Glomerular visceral epithelial cell (primary cell): ENCODE measurements at regions not wholly inside any gene's neighbourhood (a gene's known extent, or its start where the extent isn't known, plus 50 kb on each side); places are given as distances from the start of the nearest gene placed in this dataset.
"Not testable (repeated sequence)": the region's sequence is repeated elsewhere in the genome, so short reads cannot be mapped to it uniquely, and the experiment has no call there.

ENCODE experiments used
- DNase-seq: peaks from one replicate; pipeline ENCODE4 v3.0.0-alpha.2; 2016; ENCODE audit errors: extremely low spot score

DNA sequence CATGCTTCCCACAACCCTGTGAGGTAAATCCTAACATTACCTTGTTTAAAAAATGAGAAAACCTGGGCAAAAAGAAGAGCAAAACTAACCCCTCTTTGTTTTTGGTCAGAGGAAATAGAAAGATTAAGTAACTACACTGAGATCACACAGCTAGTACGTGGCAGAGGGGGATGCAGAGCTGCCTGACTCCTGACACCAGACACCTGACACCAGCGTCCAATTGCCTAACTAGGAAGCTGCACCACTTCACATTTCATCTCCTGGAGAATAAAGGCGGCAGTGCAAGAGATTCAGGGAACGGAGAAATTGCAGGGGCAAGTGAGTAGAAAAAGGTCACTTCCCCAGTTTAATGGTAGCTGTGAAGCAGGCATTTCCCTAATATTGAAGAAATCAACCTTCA lies 229.3 kb upstream of the PTBP2 start:
- no peak for DNase-seq

DNA sequence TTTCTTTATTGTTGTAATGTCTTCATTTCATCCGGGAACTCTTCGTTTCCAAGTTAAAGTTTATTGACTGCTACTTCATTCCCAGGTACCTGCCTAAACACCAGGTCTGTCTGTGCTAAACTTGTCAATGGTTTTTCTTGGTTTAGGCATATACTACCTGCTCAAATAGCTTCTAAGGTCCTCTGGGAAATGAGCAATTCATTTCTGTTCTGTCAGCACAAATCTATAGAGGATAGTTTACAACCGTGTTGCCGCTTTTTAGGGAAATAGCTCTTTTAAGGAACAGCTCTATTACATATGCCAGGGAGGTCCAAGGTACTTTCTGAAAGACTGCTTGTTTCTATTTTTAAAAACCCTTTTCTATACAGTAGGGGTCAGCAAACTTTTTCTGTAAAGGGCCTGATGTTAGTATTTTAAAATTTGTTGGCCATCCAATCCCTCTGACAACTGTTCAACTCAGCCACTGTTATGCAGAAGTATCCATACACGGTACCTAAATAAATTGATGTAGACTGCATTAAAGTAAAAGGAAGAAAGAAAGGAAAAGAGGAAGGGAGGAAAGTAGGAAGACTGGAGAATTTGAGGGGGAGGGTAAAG lies 222.7 kb upstream of the PTBP2 start:
- DNase-seq, result no peak

DNA sequence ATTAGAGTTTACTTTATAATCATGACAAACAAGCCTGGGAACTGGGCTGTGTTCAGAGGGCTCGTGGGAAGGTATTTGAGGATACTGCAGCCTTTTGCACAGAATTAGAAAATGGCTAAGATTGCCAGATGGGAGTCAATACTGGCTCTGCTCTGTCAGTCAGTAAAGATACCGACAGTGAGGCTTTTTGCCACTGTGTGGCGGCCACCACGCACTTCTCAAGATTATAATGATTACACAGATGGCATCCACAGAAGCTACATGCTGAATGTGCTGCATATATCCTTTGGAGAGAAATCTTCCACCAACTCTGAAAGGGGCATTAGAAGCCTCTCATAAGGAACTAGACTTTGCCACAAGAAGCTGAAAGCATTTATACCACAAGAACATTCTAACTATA lies 213.4 kb upstream of the PTBP2 start:
- DNase-seq, result no peak

DNA sequence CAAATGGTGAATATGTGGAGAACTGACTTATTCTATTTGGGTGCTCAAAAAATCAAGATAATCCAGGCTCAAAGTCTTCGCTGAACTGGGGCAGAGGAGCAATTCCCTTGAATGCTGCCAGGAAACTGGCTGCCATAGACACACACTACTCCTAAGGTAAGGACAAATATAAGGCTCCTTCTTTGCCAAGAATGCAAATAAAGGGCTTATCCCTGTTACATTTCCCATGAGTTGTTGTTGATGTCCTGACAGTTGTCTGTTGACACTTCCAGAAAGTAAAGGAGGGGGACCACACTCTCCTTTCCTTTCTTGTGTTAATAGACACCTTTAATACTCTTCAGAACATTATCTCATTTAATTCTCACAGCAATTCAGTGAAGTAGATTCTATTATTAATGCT lies 212.2 kb upstream of the PTBP2 start:
- no peak for DNase-seq

DNA sequence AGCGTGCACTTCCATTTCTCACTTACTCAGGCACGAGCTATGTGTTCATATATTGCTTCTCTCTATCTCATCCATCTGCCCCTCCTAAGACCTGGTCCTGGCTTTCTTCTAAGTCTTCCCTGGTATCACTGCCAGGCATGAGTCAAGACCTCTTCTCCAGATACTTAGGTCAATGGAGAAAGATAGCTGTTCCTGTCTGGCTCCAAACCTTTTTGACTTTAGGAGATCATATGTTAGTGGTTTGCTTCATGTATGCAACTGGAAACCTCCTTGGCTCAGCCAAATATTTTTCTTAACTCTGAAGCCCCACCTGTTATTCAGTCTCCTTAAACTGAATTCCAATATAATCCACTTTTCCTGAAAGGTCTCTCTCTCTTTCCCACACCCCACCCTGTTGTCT lies 211.6 kb upstream of the PTBP2 start:
- DNase-seq, result no peak

DNA sequence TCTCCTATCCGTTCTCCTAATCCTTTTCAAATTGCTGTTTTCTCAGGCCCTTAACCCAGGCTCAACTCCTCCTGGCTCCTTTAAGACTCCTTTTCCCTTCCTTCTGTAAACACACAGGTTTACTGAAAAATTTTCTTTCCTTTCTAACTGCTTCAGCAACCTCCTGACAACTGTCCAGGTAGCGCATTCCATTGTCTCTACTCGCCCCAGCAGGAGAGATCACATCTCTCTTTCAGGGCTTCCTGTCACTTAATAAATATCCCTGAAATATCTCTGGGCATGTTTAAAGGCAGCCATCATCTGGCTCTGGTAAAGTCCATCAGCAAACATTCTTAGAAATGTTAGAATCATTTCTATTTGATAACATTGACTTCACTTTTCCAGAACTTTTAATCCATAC lies 211.2 kb upstream of the PTBP2 start:
- no peak for DNase-seq

DNA sequence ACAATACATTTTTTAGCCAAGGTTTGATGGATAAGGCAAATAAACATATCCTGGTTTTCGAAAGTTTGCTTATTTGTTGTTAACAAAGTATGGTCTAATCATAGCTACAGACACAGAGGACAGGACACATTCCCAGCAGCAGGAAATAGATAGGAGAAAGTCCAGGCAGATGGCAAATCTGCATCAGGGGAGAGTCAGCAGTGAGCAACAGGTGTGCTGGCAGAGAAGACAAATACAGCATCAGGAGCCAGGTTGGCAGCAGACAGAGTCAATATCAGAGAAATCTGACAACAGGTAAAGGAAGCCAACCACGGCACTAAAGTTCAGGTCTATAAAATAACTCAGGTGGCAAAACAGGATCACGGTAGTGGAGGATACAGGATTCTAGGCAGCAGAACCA lies 210.7 kb upstream of the PTBP2 start:
- DNase-seq, result no peak

DNA sequence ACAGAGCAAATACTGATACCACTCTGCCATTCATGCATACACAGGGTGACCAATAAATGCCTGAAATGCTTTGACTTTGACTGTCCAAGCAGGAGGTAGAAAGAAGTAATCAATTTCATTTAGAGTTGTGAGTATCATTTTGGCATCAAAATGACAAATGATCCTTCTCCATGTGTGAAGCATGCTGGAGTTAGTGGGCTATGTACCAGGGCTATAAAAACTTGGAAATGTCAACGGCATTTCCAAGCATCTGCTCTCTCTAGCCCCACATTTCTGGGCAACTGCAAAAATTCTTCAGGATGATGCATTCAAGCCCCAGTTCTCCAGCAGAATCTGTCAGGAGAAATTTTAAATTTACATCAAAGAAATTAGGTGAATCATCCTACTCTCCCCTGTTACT lies 208.4 kb upstream of the PTBP2 start:
- DNase-seq, result no peak

DNA sequence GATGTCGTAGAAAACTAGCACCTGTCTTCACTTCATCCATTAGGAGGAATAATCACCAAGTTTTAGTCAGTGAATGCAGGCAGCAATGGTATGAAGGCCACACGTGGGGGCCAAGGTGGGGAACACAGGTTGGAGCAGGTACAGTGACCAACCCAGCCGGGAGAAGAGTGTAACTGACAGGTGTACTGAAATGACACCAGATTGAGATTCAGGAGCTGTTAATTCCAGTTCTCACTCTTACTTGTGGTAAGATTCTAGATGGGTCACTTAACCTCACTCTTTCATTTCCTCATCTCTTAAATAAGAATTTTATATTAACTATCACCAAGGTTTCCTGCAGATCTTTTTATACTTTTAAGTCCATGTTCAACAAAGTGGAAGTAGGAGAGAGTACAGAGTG lies 206.2 kb upstream of the PTBP2 start:
- DNase-seq, result no peak

DNA sequence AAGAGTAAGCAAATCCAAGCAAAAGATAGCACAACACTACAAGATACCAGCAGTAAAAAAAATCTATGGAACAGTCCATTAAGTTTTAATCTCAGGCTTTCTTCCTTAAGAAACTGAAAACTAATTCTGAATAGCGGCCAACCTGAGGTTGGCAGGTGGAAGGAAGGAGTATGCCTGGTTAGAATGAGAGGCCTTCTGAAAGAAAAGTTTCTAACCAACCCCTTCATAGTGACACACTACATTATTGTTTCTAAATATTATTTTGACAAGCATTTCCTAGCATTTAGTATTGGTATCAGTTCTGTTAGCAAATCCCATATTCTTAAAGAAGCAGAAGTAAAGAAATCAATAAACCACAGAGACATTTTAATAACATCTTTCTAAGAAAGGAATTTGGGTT lies 205.7 kb upstream of the PTBP2 start:
- DNase-seq, result no peak

DNA sequence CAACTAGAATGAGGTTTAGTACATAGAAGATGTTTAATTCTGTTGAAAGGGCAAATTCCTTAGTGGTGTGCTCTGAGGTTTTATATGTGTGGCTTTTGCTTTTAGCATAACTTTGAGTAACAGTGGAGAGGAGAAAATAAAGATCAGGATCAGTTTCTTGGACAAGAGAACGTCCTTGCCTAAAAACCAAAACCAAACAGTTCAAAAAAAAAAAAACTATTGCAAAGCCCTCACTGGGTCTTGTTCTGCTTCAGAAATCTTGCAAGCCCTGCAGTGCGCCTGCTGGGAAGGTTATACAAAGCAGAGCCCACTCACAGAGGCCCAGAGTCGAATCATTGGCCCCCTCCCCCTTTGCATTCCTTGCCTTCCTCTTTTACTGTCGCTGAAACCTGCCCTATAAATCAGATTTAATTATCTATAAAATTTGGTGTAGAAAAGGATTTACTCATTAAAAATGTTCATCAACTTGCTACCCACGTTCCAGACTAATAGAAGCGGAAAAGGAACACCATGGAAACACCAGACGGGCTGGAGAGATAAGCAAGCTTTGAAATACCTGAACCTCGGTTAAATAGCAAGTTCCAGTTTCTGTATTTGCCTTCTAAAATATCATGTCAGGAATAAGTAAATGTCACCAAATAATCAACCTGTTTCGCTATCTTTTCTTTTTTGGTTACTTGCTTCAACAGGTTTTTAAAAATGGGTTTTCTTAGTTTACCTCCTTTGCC lies 201.6 kb upstream of the PTBP2 start:
- no peak for DNase-seq

DNA sequence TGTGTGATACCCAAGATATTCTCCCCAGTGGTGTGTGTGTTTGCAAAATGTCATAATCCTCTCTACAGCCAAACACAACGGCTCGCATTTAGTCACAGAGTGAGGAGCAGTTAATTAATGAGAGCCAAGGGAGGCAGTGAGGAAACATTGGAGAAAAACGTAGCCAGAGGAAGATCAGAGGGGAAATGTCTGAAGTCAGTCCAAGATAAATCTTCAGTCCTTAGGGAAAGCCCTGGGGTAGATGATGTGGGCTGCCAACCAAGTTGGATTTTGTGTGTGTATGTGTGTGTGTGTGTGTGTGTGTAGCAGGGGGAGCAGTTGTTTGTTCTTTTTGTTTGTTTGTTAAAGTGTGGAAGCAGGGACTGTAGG lies 201.0 kb upstream of the PTBP2 start:
- DNase-seq, result no peak

DNA sequence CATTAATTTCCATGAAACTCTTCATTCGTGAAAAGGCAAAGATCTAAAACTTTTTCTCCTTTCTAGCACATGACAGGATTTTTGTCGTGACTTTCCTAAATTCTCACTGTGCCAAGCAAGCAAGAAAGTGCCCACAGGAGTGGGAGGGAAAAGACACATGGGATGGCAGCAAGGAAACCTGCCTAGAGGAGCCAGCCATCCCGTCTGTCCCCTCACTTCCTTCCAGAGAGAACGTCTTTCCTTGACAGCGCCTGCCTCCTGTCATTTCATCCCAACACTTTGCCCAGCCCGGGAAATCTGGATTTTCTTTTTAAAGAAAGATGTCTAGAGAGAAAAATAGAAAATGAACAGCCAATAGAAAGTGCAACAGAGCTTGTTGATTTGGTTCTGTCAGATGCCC lies 200.6 kb upstream of the PTBP2 start:
- no peak for DNase-seq

DNA sequence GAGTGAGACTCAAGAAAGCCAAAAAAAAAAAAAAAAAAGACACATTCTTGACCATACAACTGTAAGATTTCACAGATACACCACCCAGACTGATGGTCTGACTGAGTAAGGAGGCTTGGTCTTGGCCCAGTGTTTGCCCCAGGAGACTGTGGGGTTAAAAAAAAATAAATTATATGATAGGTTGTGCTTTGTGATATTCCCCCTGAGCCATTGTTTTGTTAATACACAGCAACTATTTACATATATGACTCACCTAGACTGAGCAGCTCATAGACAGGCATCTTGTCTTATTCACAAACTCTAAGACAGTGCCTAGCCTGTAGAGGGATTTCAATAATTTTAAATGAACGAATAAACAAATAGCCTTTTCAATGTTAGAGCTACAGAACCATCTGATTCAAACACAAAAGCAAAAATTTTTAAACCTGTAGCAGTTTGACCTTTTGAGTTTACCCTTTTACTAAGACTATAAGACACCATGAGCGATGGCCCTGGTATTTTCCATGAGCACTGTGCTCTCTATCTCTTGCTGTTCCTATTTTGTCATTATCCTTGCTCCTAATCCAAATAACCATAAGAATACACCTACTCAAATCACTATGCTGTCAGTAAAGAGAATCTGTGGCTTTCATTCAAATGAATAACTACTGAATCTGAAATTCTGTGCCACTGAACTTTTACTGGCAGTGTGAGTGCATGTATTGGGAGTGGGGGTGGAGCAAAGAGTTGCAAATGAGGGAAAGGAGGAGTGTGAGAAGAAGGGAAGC lies 199.4 kb upstream of the PTBP2 start:
- DNase-seq, result peak; percentile 13

DNA sequence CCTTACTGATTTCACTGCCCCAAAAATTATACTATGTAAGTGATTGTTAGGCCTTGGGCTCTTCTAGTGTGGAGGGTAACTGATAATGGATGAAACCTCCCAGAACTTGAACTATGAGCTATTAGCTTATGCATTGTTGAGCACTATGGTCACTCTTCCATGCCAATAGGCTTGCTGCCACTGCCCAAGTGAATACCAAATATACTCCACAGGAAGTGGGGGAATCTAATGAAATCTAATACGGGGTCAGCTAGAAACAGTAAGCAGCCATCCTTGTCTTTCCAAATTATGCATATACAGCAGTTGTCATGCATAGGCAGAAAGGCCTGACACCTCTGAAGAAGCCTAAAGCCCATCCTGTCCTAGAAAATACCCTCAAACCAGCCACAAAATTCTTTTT lies 198.7 kb upstream of the PTBP2 start:
- DNase-seq, result peak; percentile 71

DNA sequence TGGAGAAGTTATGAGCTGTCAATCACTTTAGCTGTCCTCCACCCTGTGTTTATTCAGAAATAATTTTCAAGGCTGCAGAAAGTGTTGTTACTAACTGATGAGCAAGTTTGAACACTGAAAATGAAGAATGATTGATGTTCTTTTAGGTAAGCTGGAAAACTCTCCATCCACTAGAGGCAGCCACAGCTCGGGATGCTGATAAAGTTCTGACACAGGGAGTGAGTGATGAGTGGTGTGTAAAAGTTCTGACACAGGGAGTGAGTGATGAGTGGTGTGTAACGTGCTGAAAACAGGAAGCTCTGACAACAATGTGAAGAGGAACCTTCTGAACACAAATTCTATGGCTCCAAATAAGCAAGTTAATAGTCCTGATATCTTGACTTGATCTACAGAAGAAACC lies 197.5 kb upstream of the PTBP2 start:
- DNase-seq, result no peak

DNA sequence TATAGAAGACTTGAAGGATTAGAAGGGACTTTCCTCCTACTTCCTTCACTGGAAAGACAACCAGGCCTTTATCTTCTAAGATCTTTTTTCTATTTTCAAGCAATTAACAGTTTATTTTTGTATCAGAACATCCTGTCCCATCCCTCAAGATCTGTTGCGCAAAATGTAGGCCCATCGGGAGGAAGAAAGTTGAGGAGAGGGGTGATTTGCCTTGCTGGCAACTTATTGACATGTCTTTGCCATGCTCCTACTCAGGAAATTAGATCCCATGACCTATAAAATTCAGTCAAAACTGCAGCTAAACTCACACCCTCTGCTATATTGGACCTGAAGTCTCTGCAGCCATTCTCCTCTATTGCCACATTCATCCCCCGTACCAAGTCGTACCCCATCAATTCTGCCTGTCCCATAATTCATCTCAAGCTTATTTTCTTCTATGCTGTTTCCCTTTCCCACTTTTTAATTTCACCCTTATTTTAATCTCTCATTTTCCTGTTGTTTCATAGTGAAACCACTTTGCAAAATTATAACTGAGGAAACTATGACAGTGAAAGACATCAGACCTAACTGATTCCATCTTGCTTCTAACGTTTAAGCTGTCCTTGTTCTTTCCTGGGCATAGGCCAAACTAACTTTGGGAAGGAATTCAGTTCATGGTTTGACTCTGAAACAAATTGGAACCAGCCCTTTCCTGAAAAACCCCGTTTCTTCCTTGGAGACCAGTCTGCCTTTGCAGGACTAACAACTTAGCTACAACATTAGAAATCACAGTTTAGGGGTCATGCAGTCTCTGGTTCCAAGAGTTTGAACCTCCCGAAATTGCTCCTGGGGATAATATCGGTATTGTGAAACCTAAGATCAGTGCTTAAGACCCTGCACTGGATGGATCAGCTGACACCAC lies 195.7 kb upstream of the PTBP2 start:
- DNase-seq, result no peak

DNA sequence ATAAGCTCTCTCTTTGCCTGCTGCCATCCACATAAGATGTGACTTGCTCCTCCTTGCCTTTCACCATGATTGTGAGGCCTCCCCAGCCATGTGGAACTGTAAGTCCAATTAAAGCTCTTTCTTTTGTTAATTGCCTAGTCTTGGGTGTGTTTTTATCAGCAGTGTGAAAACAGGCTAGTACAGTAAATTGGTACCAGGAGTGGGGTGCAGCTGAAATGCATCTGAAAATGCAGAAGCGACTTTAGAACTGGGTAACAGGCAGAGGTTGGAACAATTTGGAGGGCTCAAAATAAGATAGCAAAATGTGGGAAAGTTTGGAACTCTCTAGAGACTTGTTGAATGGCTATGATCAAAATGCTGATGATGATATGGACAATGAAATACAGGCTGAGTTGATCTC lies 192.9 kb upstream of the PTBP2 start:
- not testable (repeated sequence) for DNase-seq

DNA sequence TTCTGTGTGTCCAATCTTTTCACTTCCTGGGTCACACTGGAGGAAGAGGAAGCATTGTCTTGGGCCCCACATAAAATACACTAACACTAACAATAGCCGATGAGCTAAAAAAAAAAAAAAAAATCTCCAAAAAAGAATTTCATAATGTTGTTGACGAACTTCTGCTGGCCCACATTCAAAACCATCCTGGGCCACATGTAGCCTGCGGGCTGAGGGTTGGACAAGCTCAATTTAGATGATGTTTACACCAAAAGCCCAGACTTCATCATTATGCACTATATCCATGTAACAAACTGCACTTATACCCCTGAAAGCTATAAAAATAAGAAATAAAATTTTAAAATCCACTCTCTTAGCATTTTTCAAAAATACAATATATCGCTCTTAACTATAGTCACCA lies 187.8 kb upstream of the PTBP2 start:
- DNase-seq, result no peak

DNA sequence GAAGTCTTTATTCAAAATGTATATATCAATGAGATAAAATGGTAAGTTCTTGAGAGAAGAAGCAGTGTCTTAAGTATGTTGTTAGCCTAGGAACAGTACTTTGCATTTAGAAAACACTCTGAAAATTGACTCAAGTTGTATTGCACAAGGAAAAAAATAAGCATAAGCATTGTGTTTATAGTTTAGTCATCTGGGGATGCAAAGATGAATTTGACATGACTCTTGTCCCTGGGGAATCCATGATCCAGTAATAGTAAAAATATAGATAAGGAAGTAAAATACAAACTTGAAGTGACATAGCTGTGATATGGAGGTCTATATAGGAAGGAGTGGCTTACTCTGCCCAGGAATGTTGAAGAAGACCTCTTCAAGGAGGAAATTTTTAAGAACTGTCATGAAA lies 185.0 kb upstream of the PTBP2 start:
- no peak for DNase-seq

DNA sequence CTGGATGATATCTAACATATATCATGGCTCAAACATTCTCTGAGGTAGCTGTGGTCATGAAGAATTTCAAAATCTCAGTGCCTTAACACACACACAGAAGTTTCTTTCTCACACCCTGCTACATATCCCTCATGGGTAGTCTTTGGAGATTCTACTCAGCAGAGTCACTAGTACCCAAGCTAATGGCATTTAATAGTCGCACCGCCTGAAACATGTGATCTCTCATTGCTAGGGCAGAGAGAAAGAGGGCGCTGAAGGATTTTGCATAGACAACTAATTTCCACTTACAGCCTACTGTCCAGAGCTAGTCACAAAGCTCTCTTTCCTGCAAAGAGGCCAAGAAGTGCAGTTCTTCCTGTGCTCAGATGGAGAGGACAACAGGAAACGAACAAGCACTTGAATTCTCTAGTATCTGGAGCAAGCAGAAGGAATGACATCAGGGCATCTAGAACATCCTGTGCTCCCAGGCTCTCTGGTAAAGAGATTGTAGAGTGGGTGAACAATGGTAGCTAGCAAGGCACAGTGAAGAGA lies 183.4 kb upstream of the PTBP2 start:
- peak; percentile 54 for DNase-seq

DNA sequence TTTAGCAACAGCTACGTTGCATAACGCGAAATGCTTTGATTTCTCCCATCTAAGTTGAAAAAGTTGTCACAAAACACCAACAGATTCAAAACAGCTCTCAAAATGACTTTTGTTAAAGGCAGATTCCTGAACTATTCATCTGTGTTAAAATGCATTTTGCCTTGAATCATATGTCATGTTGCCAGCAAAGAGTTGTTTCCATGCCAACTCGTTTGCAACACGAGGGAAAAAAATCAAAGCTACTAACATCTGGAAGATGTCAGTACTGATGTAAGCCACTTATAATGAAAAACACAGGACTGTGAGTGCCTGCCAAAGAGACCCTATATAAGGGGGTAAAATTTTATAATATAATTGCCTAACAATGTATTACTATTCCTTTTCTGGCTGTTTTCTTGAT lies 182.7 kb upstream of the PTBP2 start:
- peak; percentile 82 for DNase-seq
